Glutamatergic neuron (in vitro differentiated cells): ENCODE measurements at regions not wholly inside any gene's neighbourhood (a gene's known extent, or its start where the extent isn't known, plus 50 kb on each side); places are given as distances from the start of the nearest gene placed in this dataset.

ENCODE experiments used
- DNase-seq: peaks from one replicate; pipeline ENCODE4 v3.0.0; 2022
- H3K27ac Mint-ChIP-seq: one replicate; pipeline ENCODE4 v1.8.0; 2020; ENCODE audit warnings: mild to moderate bottlenecking, mixed read lengths, inconsistent platforms; ENCODE audit not compliant: unreplicated experiment
- H3K27me3 Mint-ChIP-seq: one replicate; pipeline ENCODE4 v1.8.0; 2020; ENCODE audit warnings: mild to moderate bottlenecking, moderate library complexity, mixed read lengths, inconsistent platforms; ENCODE audit not compliant: unreplicated experiment
- H3K36me3 Mint-ChIP-seq: one replicate; pipeline ENCODE4 v1.8.0; 2020; ENCODE audit warnings: mild to moderate bottlenecking, mixed read lengths, inconsistent platforms; ENCODE audit not compliant: unreplicated experiment
- H3K4me1 Mint-ChIP-seq: one replicate; pipeline ENCODE4 v1.8.0; 2020; ENCODE audit warnings: mild to moderate bottlenecking, low read depth, mixed read lengths, inconsistent platforms; ENCODE audit not compliant: unreplicated experiment
- H3K4me3 Mint-ChIP-seq: one replicate; pipeline ENCODE4 v1.8.0; 2020; ENCODE audit warnings: mild to moderate bottlenecking, mixed read lengths, inconsistent platforms; ENCODE audit not compliant: unreplicated experiment
- H3K9me3 Mint-ChIP-seq: one replicate; pipeline ENCODE4 v1.8.0; 2020; ENCODE audit warnings: mild to moderate bottlenecking, moderate library complexity, mixed read lengths, inconsistent platforms; ENCODE audit not compliant: unreplicated experiment
- TF ChIP-seq, protein P1 (sequence below): fragments of 200-600 bp; sonication (generic); IDR thresholded peaks from one replicate; pipeline ENCODE4 v1.5.0; 2021; ENCODE audit not compliant: partially characterized antibody, unreplicated experiment

DNA sequence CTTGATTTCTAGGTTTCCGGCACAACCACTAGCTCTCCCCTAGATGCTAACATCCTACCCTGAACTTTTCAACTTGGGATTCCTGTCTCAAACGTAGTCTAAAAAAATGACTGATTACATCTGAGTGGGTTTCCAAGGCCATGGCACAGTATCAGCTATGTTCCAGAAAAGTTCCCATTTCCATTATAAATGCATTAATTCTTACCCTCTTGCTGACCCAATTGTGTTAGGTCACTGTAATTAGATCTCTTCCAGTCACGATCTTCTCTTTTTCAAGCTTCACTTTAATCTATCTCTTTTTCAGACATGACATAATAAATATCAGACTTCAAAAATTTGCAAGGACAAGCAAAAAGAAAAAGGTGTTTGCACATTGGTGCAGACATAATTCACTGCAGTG, 50.6 kb upstream of the PDE5A start:
- Mint-ChIP-seq H3K4me3 (no peak overlapping the region), H3K4me1 (no peaks in the 10 kb centered on the region), H3K27ac (no peak overlapping the region), H3K36me3 (no peaks in the 10 kb centered on the region), H3K9me3 (no peaks in the 10 kb centered on the region), H3K27me3 (no peaks in the 10 kb centered on the region)
- DNase-seq: no peak
- TF ChIP-seq, protein P1, sequence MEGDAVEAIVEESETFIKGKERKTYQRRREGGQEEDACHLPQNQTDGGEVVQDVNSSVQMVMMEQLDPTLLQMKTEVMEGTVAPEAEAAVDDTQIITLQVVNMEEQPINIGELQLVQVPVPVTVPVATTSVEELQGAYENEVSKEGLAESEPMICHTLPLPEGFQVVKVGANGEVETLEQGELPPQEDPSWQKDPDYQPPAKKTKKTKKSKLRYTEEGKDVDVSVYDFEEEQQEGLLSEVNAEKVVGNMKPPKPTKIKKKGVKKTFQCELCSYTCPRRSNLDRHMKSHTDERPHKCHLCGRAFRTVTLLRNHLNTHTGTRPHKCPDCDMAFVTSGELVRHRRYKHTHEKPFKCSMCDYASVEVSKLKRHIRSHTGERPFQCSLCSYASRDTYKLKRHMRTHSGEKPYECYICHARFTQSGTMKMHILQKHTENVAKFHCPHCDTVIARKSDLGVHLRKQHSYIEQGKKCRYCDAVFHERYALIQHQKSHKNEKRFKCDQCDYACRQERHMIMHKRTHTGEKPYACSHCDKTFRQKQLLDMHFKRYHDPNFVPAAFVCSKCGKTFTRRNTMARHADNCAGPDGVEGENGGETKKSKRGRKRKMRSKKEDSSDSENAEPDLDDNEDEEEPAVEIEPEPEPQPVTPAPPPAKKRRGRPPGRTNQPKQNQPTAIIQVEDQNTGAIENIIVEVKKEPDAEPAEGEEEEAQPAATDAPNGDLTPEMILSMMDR: no peak

DNA sequence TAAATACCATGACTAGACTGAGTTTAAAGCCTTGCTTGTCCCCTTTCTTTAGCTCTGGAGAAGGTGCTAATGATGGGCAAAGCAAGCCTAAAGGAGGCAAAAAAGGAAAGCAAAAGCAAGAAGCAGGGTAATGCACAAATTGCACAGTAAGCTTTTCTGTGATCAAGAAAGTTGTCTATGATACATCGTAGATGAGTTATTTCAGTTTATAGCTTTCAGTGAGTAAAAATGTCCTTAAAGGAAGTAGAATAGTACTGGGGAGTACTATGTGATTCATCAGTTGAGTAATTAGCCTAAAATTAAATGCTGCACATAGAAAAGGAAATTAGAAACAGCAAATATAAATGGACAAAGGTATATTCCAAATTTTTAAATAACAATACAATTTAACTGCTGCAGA, 50.2 kb upstream of the PDE5A start:
- TF ChIP-seq, protein P1: no peak
- Mint-ChIP-seq H3K4me1 (no peaks in the 10 kb centered on the region), H3K27ac (no peak overlapping the region), H3K36me3 (no peaks in the 10 kb centered on the region), H3K4me3 (no peak overlapping the region), H3K9me3 (no peaks in the 10 kb centered on the region), H3K27me3 (peaks cover 3% of the 10 kb centered on the region)
- no peak for DNase-seq
